PFSK-1 (cell line): ENCODE measurements at regions not wholly inside any gene's neighbourhood (a gene's known extent, or its start where the extent isn't known, plus 50 kb on each side); places are given as distances from the start of the nearest gene placed in this dataset.

Experiments
- POLR2AphosphoS5 ChIP-seq: IDR thresholded peaks from 2 replicates; pipeline ENCODE4 v1.6.1; 2012; ENCODE audit warnings: low read depth, mild to moderate bottlenecking, control low read depth, low read length, moderate library complexity
- SIN3A ChIP-seq: IDR thresholded peaks from 2 replicates; pipeline ENCODE4 v1.6.1; 2012; ENCODE audit warnings: mild to moderate bottlenecking, low read length, moderate library complexity, borderline replicate concordance; ENCODE audit not compliant: insufficient read depth
- TAF1 ChIP-seq: IDR thresholded peaks from 2 replicates; pipeline ENCODE4 v1.6.1; 2012; ENCODE audit warnings: low read length, control low read depth, borderline replicate concordance; ENCODE audit not compliant: insufficient read depth
- TF ChIP-seq, protein P1 (sequence below), 2 experiments: IDR thresholded peaks; 2 replicates each; pipeline versions ENCODE4 v1.6.1 to v1.8.0; 2011 to 2012; ENCODE audit warnings: low read depth in 2 of 2, low read length in 2 of 2, control low read depth in 1 of 2, inconsistent platforms in 1 of 2, mild to moderate bottlenecking in 1 of 2, moderate library complexity in 1 of 2; ENCODE audit not compliant: insufficient read depth in 1 of 2

DNA sequence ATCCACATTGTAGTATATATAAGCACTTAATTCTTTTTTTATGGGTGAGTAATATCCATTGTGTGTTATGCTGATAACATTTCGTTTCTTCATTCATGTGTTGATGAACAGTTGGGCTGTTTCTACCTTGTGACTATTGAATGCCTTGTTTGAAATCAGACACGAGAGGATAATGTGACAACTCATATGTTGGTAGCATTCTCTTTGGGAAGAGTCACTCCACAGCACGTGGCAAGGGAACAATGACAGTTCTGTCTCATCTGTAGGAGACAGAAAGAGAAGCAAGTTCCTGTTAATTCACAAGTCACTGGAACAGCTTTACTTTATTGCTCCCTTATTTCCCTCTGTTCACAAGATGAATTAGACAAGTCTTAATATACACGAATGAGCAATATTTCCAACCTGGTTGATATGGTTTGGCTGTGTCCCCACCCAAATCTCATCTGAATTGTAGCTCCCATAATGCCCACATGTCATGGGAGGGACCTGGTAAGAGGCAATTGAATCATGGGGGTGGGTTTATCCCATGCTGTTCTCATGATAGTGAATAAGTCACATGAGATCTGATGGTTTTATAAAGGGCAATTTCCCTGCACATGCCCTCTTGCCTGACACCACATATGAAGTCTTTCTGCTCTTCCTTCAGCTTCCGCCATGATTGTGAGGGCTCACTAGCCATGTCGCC is 125.3 kb downstream of the SEC23IP start:
- TF ChIP-seq POLR2AphosphoS5 = no peak
- no peak for TF ChIP-seq SIN3A
- TF ChIP-seq, protein P1, sequence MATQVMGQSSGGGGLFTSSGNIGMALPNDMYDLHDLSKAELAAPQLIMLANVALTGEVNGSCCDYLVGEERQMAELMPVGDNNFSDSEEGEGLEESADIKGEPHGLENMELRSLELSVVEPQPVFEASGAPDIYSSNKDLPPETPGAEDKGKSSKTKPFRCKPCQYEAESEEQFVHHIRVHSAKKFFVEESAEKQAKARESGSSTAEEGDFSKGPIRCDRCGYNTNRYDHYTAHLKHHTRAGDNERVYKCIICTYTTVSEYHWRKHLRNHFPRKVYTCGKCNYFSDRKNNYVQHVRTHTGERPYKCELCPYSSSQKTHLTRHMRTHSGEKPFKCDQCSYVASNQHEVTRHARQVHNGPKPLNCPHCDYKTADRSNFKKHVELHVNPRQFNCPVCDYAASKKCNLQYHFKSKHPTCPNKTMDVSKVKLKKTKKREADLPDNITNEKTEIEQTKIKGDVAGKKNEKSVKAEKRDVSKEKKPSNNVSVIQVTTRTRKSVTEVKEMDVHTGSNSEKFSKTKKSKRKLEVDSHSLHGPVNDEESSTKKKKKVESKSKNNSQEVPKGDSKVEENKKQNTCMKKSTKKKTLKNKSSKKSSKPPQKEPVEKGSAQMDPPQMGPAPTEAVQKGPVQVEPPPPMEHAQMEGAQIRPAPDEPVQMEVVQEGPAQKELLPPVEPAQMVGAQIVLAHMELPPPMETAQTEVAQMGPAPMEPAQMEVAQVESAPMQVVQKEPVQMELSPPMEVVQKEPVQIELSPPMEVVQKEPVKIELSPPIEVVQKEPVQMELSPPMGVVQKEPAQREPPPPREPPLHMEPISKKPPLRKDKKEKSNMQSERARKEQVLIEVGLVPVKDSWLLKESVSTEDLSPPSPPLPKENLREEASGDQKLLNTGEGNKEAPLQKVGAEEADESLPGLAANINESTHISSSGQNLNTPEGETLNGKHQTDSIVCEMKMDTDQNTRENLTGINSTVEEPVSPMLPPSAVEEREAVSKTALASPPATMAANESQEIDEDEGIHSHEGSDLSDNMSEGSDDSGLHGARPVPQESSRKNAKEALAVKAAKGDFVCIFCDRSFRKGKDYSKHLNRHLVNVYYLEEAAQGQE (IDR thresholded peaks at IDR 0.05; ENCODE audit: insufficient read depth in 1 of 2, low read depth in 2 of 2, low read length in 2 of 2) = no peak
- no peak for TF ChIP-seq TAF1
